HG02970 (cell line): ENCODE measurements at regions not wholly inside any gene's neighbourhood (a gene's known extent, or its start where the extent isn't known, plus 50 kb on each side); places are given as distances from the start of the nearest gene placed in this dataset.
A peak's percentile ranks its signal among the peaks of the same experiment; 100 is the strongest.

Experiments
- ATAC-seq: cut with Tn5 transposase; IDR thresholded peaks from one replicate; pipeline ENCODE4 v1.9.1; 2021; ENCODE audit warnings: mild to moderate bottlenecking, moderate library complexity, moderate number of reproducible peaks; ENCODE audit not compliant: unreplicated experiment, low FRiP score

DNA sequence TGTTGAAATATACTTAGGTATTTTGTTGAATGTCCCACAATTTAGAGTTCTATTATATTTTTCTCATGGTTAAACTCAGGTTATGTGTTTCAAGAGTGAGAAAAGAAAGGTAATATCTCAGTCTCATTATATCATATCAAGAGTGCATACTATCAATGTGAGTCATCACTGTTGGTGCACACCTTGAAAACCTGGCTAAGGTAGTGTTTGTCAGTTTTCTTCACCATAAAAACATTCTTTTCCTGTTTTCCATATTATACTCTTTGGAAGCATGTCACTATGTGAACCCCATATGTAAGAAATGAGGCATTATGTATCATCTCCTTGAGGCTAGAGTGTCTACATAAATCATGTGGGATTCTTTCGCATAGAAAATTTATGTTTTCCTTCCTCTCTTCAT, 307.6 kb upstream of the CTSO start:
- ATAC-seq = no peak

GRCh38 chr4:156255230-156256007, 301.8 kb upstream of the CTSO start:
- ATAC-seq = no peak

- no peak for ATAC-seq
These were observed 298.8 kb upstream of the CTSO start for GRCh38 chr4:156252358-156252921.

DNA sequence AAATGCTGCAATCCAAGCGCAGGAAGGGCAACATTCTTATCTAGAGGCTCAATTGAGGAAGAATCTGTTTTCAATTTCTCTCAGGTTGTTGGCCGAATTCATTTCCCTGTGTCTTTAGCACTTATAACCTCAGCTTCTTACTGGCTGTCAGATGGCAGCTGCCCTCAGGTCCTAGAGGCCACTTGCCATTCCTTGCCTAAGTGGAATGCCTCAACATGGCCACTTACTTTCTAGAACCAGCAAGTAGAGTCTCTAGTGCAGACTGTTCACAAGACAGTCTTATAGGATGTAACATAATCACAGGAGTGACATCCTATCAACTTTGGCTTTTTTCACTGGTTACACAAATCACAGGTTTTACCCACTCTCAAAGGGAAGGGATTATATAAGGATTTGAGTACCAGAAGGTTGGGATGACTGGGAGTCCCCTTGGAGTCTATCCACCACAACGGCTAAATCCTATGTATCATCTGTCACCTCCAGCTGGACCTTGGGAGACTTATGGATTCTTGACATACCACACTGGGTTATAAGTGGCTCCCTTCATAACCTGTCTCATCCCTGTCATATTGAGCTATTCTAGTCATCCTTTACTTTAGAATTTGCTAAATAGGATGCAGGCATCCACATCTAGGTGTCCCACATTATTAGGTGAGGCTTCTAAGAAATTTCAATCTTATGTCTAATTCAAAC, 297.9 kb upstream of the CTSO start:
- ATAC-seq = no peak

DNA sequence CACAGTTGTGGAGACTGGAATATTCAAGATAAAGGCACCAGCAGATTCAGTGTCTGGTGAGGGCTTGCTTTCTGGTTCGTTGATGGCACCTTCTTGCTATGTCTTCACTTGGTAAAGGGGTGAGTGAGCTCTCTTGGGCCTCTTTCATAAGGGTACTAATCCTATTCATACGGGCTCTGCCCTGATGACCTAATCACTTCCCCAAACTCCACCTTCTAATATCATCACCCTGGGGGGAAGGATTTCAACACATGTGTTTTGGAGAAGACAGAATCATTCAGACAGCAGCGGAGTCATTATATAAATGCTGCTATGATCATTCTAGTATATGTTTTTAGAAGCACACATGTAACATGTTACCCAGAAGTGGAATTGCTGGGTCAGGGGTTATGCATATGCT, 295.3 kb upstream of the CTSO start:
- ATAC-seq = no peak

- no peak for ATAC-seq
These were observed 293.8 kb upstream of the CTSO start for GRCh38 chr4:156247470-156247869.

DNA sequence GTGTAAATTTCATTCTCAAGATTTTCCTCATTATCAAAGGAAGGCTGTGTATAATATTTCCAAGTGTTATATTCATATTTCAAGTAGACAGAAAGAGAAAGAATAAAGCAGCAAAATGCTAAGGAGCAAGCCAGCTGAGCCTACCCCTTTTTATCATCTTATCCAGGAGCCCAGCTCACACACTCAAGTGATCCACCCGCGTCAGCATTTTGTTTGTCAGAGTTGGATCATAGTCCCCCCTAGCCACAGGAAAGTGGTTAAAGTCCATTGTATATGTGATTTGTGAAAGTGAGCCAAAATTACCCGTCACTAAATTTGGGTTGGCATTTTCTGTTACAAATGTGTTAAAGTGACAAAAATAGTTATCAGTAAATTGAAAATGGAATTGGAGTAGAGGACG, 289.3 kb upstream of the CTSO start:
- ATAC-seq = no peak

DNA sequence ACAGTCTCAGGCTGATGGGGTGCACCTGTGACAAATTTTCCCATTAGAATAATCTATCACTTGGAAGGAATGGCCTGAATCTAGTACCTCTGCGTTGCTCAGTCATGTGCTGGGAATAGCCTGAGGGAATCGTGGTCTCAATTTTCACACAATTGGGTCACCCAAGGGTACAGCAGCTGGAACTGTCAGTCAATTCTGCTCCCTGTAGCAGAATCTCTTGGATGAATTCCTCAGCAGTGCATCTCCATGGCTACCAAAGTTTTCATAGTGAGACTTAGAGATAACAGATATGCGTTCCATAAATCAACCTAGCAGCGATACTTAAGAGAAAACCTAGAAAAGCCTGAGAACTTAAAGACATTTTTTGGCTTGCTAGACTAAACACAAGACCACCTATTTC, 288.7 kb upstream of the CTSO start:
- no peak for ATAC-seq

GRCh38 chr4:156241896-156242295, 288.2 kb upstream of the CTSO start:
- no peak for ATAC-seq

DNA sequence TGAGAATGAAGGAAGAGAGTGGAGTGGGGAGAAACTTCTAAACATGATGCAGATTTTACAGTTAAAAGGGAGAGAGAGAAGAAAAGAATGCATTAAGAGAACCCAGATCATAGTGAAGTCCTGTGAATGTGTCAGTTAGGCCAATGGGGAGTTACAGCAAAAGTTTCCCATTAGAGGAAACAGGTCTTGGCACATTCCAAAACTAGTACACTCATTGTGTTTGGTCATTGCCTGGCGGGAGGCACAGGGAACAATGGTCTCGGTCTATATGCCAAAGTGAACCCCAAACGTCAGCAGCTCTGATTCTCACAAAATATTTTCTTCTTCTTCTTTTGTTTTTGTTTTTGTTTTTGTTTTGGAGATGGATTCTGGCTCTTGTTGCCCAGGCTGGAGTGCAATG, 284.5 kb upstream of the CTSO start:
- ATAC-seq = no peak

DNA sequence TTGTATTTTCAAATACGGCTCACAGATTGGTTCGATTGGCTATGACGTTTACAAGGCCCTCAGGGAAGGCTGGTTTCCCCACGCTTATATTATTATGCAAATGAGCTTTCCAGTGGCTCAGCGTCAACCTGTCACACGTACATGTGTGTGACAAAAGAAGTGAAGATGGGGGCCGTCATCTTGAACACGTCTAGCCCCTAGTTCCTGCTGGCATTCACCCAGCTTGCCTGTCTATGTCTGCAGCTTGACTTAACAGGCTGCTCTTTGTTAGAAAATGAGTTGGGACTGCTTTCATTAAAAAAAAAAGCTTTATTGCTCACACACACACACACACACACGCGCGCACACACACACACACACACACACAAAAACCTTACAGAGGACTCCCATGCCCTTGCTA, 283.6 kb upstream of the CTSO start:
- ATAC-seq = no peak

- ATAC-seq = no peak
These were observed 276.5 kb upstream of the CTSO start for GRCh38 chr4:156230176-156230575.

- no peak for ATAC-seq
These were observed 275.0 kb upstream of the CTSO start for GRCh38 chr4:156228676-156229075.

DNA sequence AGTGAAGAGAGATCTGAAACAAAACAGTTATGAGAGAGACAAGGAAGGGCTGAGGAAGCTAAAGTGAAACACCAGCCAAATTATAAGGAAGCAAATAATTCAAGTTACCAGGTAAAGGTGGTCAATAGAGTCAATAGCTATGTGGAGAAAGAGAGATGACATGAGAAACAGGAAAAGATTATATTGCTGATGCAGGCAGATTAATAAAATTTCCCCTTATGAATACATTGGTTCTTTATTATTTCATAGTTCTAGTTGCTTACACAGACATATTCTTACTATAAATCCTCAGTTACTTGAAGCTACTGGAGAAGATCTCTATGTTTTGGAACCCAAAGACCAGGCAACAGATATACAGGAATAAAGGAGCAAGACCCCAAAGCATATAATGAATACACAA, 273.7 kb upstream of the CTSO start:
- ATAC-seq = no peak

DNA sequence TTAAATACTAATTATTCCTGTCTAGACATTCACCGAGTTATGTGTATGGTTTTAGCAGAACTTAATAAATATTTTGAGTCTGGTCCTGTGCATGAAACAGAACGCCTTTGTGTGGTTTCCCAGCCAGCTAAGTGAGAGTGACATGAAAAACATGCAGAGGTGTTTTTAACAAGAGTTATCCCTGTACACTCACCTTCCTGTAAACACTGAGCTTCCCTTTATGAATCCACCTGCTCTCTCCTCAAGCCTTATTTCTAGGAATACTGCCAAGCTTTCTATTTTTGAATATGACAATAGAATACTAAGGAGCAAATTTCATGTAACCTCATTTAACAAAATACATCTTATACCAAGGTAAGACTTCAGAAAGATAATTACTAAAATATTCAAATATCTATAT, 270.3 kb upstream of the CTSO start:
- ATAC-seq = no peak

- ATAC-seq = no peak
These were observed 263.6 kb upstream of the CTSO start for GRCh38 chr4:156217236-156217635.

DNA sequence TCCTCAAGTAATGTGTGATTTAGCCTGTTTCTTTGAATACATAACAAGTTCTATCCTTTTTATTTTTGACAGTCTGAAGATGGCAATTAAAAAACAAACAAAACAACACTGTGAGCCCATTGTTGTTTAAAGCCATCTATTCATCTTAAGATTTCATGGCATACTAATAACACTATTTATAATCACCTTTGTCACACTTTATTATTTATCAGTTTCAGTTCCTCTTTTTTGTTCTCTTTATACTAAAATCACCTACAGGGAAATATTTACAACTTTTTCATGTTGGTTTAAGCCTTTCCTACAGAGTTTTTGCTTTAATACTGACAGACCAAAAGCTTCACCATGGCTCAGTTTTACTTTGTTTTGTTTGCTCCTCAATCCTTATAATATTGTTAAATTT, 247.4 kb upstream of the CTSO start:
- peak; percentile 97 for ATAC-seq

- ATAC-seq = no peak
These were observed 244.8 kb upstream of the CTSO start for GRCh38 chr4:156198511-156198910.

DNA sequence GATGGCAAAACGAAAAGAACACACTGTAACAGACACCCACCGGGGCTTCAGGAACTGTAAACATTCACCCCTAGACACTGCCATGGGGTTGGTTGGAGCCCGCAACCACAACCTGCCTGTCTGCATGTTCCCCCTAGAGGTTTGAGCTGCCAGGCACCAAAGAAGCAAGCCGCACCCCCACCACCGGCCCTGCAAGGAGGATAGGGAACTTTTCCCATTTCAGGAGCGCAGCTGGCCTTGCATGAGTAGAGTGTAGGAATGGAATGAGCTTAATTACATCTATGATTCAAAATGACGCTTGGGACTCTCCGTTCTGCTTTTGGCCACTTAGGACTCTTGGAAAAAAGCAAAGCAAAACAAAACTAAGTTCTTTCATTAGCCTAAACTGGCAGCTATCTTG, 243.6 kb upstream of the CTSO start:
- no peak for ATAC-seq

DNA sequence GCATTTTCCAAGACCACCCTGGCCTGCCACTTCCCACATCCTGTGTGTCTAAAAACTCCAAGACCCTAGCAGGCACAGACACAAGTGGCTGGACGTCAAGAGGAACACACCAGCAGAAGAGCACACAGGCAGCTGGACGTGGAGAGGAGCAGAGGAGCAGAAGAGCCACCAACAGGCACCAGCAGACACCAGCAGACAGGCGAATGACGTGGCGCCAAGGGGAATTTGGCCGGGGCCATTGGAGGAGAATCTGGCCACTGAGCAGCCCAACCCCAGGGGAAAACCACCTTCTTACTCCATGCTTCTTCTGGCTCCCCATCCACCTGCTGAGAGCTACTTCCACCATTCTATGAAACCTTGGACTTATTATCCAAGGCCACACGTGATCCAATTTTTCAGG, 243.1 kb upstream of the CTSO start:
- no peak for ATAC-seq

DNA sequence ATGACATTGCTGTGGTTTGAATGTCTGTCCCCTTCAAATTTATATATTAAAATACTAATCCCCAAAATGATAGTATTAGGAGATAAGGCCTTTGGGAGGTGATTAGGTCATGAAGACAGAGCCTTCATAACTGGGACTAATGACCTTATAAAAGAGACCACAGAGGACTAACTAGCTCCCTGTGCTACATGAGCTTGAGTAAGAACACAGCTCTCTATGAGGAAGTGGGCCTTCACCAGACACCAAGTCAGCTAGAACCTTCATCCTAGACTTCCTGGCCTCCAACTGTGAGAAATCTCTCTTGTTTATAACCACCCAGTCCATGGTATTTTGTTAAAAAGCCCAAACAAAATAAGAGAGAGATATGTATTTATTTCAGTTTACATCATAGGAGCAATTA, 242.2 kb upstream of the CTSO start:
- ATAC-seq = peak; percentile 72

DNA sequence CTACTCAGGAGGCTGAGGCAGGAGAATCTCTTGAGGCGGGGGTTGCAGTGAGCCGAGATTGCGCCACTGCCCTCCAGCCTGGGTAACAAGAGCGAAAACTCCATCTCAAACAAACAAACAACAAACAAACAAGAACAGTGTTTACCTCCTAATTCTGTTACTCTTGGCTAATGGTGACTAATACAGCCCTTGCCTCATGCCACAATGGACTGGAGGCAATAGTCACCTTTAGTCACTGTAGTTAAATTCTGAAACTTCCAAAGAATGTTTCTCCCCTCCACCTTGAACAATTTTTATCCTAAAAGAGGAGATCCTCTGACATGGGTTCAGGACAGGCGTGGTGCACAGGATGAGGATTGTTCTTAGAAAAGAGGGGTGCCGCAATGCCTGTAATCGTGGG, 241.2 kb upstream of the CTSO start:
- ATAC-seq = no peak
